Skin epidermis (tissue), 12 donors: ENCODE measurements at regions not wholly inside any gene's neighbourhood (a gene's known extent, or its start where the extent isn't known, plus 50 kb on each side); places are given as distances from the start of the nearest gene placed in this dataset.
"Not testable (repeated sequence)": the region's sequence is repeated elsewhere in the genome, so short reads cannot be mapped to it uniquely, and the experiment has no call there.

Source experiments
- H3K27ac ChIP-seq, 21 experiments: fragments of 200-600 bp; sonication (generic) in 11 of 21; one replicate each; pipeline ENCODE4 v1.5.0; 2020; ENCODE audit warnings: mild to moderate bottlenecking in 3 of 21, inconsistent platforms in 2 of 21, moderate library complexity in 2 of 21
- H3K4me3 ChIP-seq, 7 experiments: fragments of 200-600 bp; sonication (generic) in 2 of 7; one replicate each; pipeline ENCODE4 v1.5.0; 2020; ENCODE audit warnings: inconsistent platforms in 2 of 7, mild to moderate bottlenecking in 2 of 7, moderate library complexity in 1 of 7

- H3K4me3 ChIP-seq, H3K27ac ChIP-seq: not testable (repeated sequence)
Observed at GRCh38 chr20:53719171-53719803, 125.6 kb upstream of the ZNF217 start.

GRCh38 chr20:53718142-53719021 is 124.7 kb upstream of the ZNF217 start:
- Histone ChIP-seq H3K4me3 (no peak overlapping the region), H3K27ac (peak overlapping the region in 1 of 21 experiments; percentile 30)

GRCh38 chr20:53716395-53716794 is 122.8 kb upstream of the ZNF217 start:
- no peak overlapping the region for H3K4me3 ChIP-seq
- H3K27ac ChIP-seq: no peak overlapping the region

GRCh38 chr20:53714524-53714923 is 120.9 kb upstream of the ZNF217 start:
- no peak overlapping the region for H3K4me3 ChIP-seq
- H3K27ac ChIP-seq: no peak overlapping the region

GRCh38 chr20:53713328-53714056 is 119.9 kb upstream of the ZNF217 start:
- H3K27ac ChIP-seq: no peak overlapping the region
- H3K4me3 ChIP-seq: no peak overlapping the region

- no peak overlapping the region for H3K4me3 ChIP-seq
- H3K27ac ChIP-seq: no peak overlapping the region
Observed at GRCh38 chr20:53712212-53712977, 118.8 kb upstream of the ZNF217 start.

- Histone ChIP-seq H3K27ac (no peak overlapping the region), H3K4me3 (no peak overlapping the region)
Observed at GRCh38 chr20:53711333-53712211, 117.9 kb upstream of the ZNF217 start.

- Histone ChIP-seq H3K27ac (peak overlapping the region in 15 of 21 experiments; percentile 4 to 78 (median 45)), H3K4me3 (no peak overlapping the region)
Observed at GRCh38 chr20:53708129-53708968, 114.7 kb upstream of the ZNF217 start.

GRCh38 chr20:53707371-53708055 is 113.9 kb upstream of the ZNF217 start:
- Histone ChIP-seq H3K4me3 (no peak overlapping the region), H3K27ac (peak overlapping the region in 15 of 21 experiments; percentile 4 to 78 (median 57))

- H3K4me3 ChIP-seq: no peak overlapping the region
- peak overlapping the region in 17 of 21 experiments; percentile 0 to 78 (median 57) for H3K27ac ChIP-seq
Observed at GRCh38 chr20:53706466-53707370, 113.1 kb upstream of the ZNF217 start.

- H3K27ac ChIP-seq: peak overlapping the region in 12 of 21 experiments; percentile 14 to 78 (median 59)
- no peak overlapping the region for H3K4me3 ChIP-seq
Observed at GRCh38 chr20:53706008-53706465, 112.4 kb upstream of the ZNF217 start.

GRCh38 chr20:53702617-53703016 is 109.0 kb upstream of the ZNF217 start:
- no peak overlapping the region for H3K27ac ChIP-seq
- no peak overlapping the region for H3K4me3 ChIP-seq

GRCh38 chr20:53699906-53700305 is 106.3 kb upstream of the ZNF217 start:
- Histone ChIP-seq H3K4me3 (no peak overlapping the region), H3K27ac (peak overlapping the region in 1 of 21 experiments; percentile 26)

GRCh38 chr20:53699085-53699674 is 105.5 kb upstream of the ZNF217 start:
- peak overlapping the region in 1 of 21 experiments; percentile 26 for H3K27ac ChIP-seq
- H3K4me3 ChIP-seq: no peak overlapping the region

- Histone ChIP-seq H3K27ac (peak overlapping the region in 1 of 21 experiments; percentile 26), H3K4me3 (no peak overlapping the region)
Observed at GRCh38 chr20:53698371-53698978, 104.8 kb upstream of the ZNF217 start.
